GM21619 (cell line): ENCODE measurements at regions not wholly inside any gene's neighbourhood (a gene's known extent, or its start where the extent isn't known, plus 50 kb on each side); places are given as distances from the start of the nearest gene placed in this dataset.
"Not testable (repeated sequence)": the region's sequence is repeated elsewhere in the genome, so short reads cannot be mapped to it uniquely, and the experiment has no call there.

Experiments
- ATAC-seq: cut with Tn5 transposase; IDR thresholded peaks from one replicate; pipeline ENCODE4 v1.9.1; 2021; ENCODE audit not compliant: unreplicated experiment

- no peak for ATAC-seq
Measured at GRCh38 chr6:8361259-8361658, 74.1 kb downstream of the SLC35B3 start.

DNA sequence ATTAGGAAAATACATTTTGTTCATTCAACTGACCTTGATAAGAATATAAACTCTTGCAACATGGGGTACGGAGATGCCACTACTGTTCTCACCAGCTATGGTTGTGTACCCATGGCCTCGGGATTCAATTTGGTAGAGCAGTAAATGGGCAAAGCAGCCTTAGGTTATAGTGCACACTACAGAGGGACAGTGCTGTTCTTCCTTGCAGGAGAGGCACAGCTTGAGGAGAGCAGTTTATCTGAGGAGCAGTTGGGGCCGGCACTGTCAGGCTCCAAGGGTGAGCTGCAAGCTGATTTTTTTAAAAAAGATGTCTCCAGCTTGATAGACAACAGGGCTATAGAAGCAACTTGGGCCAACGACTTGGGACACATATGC is 82.4 kb downstream of the SLC35B3 start:
- ATAC-seq = no peak

DNA sequence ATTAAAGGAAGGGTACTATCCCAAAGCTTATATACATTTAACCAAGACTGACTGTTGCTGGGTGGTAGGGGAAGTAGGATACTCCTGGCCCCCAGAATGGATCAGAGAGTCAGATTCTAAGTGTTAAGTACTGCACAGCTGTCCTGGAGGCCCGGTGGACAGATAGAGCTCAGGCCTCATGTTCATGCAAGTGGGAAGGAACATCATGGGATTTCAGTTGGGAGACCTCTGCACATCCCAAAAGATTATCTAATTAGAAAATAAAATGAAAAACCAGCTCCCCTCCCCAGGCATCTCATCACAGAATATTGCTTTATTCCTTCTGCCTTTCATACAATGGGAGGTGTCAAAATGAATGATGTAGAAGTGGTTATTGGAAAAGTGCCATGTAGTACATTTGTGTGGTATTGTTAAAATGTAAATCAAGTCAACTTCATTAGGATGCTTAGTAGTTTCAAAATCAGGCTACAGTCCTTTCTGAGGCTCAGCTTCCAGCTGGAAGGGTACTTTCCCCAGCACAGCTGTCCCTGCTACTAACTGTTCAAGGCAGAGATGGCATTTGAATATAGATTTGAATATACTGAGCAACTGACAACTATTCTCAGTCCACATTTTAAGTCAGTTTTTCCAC is 82.9 kb downstream of the SLC35B3 start:
- ATAC-seq = no peak

DNA sequence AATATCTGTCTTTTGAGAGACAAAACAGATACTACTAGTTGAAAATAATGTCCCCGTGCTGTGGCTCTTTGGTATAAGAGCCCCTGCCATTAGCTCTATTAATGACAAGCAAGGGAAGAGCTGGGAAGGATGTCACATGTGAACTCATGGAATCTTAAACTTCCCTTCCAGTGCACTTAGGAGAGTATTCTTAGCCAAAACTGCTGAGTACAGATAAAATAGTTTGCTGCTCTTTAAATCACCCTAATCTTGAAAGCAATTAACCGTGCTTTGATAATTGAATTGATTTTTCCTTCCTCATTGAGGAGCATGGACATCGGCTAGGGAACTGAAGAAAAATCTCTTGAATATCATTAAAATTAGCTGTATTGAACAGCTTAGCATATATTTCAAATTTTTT is 91.7 kb downstream of the SLC35B3 start:
- no peak for ATAC-seq

GRCh38 chr6:8342241-8342819 is 93.0 kb downstream of the SLC35B3 start:
- no peak for ATAC-seq

DNA sequence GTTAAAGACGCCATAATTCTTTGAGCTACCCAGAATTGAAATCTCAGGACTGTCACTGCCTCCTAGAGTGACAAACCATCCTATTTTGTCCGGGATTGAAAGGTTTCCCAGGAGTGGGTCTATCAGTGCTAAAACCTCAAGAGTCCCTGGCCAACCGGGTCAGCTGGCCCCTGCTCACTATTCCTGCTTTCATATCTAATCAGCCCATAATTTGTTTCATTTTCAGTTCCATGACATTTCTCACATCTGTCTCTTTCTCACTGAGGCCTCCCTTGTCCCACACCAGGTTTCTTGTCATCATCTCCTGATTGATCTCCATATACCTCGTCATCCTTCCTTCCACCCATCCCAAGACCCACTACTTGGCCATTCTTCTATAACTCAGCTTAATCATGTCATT is 98.2 kb downstream of the SLC35B3 start:
- peak; percentile 61 for ATAC-seq

- ATAC-seq = peak; percentile 22
Measured at GRCh38 chr6:8336406-8337057, 98.8 kb downstream of the SLC35B3 start.

DNA sequence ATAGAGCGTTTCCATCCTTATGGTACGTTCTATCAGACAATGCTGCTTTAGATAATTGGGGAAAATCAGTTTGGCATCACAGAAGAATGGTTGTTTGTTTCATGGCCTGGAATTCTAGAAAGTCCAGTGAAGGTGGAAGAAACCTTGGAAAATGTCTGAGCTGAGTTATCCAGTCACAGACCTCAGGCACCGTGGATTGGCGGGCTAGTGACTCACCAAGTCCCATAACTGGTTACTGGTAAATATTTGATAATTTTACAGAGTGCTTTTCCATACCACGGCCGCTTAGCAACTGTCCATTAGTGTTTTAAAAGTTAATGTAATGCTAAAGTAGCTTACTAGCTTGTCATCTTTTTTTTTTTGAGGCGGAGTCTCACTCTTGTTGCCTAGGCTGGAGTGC is 99.4 kb downstream of the SLC35B3 start:
- no peak for ATAC-seq

GRCh38 chr6:8335381-8335780 is 100.0 kb downstream of the SLC35B3 start:
- no peak for ATAC-seq

DNA sequence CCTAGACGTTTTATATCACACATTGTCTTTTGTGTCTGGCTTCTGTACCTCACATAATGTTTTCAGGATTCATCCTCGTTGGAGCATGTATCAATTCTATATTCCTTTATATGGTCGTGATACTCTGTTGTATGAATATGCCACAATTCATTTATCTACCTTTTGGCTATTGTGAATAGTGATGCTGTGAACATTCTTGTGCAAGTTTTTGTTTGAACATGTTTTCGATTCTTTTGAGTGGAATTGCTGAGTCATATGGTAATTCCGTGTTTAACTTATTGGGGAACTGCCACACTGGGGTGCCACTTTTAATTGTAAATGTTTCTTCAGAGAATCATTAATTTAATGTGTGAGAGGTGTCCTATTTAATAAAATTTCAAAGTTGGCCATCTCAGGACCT is 101.2 kb downstream of the SLC35B3 start:
- ATAC-seq = no peak

DNA sequence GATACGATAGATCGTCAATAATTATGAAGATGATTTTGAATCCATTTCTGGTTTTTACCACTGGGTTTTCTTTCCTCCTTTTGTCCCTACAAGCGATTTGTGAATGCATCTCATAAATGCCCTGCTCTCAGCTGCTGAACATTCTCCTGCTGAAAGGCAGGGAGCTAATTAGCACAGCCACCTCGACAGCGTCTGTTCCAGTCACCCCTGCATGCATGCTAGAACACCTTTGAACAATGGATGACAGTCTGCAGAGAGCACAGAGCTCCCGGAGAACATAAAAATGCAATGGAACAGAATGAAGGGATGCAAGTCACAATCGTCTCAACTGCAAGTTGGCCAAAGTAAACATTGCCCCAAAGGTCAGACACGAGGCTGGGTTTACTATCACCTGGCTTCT is 105.8 kb downstream of the SLC35B3 start:
- no peak for ATAC-seq

- ATAC-seq = no peak
Measured at GRCh38 chr6:8325743-8326142, 109.6 kb downstream of the SLC35B3 start.

GRCh38 chr6:8322659-8323058 is 112.7 kb downstream of the SLC35B3 start:
- ATAC-seq = no peak

DNA sequence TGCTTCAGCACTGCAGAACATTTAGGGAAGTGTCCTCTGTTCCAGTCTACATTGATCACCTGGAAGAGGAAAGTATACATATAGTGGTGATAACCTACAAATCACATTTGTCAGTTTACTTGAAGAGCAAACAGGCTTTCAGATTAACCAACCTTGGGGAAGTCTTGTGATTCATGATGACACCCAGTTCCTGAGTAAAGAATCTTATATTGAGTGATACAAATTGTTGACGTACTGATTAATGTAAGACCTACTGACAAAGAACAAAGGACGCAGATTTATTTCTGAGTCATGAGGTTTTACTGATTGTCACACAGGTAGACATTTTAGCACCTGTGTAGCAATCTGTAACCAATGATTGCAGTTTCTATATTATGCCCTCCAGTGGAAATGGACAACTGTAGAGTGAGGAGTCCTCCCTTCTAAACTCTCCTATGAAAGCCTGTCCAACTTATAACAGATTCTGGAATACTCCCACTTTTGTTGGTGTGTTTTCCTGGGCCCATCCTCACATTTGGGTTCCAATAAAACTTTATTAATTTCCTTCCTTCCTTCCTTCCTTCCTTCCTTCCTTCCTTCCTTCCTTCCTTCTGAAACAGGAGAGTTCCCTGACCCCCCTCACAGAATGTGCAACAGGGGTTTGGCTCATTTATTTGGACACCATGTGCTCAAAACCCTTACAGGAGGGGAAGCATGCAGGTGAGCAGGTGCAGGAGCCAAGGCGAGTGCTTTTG is 113.5 kb downstream of the SLC35B3 start:
- no peak for ATAC-seq

DNA sequence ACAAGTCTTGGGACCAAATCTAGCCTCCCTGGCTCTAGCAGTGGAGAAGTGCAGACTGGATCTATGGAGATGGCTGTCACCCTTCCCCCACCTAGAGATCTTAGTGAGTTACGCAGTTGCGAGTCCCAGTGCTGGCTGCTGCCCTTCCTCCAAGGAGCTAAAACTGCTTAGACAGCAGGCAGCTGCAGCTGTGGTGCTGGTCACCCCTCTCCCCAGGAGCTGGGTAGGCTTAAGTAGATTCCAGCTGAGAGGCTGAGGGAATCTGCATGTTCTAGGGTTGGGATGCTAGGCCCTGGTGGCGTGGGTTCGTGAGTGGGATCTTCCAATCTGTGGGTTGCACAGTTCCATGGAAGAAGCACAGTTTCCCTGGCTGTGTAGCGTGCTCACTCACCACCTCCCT is 120.2 kb downstream of the SLC35B3 start:
- ATAC-seq = no peak

DNA sequence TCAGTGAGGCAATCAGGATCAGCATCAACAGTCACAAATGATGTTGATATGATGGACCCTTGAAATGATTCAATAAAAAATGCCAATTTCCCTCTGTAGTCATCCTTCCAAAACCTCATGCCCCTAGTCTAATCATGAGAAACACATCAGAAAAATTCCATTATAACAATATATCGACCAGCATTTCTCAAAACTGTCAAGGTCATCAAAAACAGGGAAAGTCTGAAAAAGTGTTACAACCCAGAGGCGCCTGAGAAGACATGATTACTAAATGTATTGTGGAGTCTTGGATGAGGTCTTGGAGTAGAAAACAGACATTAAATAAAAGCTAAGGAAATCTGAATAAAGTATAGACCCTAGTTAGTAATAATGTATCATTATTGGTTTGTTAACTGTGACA is 133.8 kb downstream of the SLC35B3 start:
- ATAC-seq = no peak

DNA sequence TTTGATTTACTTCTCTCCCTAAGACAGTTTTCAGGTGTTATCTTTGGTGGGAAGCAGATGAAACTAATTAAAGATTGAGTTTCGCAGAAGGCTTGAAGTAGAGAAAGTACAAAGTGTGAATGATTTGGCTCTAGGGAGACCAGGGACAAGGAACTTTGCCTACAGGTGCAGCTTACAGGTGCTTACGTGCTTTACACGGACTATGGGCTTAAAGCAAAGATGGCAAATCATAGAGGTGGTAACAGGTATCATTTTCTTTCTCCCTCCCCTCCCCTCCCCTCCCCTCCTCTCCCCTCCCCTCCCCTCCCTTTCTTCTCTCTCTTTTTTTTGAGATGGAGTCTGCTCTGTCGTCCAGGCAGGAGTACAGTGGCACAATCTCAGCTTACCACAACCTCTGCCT is 136.3 kb downstream of the SLC35B3 start:
- no peak for ATAC-seq

DNA sequence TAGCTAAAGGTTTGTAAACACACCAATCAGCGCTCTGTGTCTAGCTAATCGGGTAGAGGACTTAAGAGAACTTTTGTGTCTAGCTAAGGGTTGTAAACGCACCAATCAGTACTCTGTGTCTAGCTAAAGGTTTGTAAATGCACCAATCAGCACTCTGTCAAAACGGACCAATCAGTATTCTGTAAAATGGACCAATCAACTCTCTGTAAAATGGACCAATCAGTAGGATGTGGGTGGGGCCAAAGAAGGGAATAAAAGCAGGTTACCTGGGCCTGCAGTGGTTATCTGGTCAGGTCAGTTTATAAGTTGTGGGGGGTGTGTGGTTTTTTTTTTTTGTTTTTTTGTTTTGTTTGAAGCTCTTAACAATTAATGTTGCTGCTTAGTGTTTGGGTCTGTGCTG is 152.4 kb downstream of the SLC35B3 start:
- not testable (repeated sequence) for ATAC-seq

- no peak for ATAC-seq
Measured at GRCh38 chr6:8282380-8282779, 153.0 kb downstream of the SLC35B3 start.

DNA sequence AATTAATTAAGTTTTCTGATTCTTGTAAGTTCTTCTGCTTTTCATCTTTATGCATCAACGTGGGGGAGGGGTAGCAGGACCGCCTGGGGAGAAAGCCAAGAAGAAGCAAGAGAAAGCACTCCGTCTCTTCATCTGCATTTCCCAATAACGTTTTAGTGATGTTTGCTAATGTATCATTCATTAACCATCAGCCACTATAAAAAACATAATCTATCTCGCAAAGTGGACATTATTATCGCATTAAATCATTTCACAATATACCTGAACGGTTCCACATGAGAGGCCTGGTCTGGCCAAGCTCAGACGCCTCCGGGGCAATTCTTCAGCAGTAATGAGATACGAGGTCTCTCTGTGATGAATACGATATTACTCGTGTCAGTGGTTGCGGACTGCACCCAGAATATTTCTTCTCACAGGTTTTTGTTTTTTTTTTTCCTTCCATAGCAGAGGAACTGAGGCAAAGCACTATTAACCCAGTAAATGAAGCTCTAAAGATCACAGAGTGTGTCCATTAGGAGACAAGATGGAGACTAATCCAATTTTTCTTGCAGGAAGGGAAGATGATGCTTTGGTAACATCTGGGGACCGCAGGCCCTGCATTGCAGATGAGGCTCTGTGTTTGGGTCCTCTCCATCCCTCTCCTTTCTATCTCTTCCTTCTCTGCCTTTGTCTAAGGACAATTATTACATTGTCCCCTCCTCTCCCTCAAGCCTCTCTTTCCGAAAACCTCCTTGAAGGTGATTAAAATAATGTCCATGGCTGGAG is 156.1 kb downstream of the SLC35B3 start:
- ATAC-seq = no peak

DNA sequence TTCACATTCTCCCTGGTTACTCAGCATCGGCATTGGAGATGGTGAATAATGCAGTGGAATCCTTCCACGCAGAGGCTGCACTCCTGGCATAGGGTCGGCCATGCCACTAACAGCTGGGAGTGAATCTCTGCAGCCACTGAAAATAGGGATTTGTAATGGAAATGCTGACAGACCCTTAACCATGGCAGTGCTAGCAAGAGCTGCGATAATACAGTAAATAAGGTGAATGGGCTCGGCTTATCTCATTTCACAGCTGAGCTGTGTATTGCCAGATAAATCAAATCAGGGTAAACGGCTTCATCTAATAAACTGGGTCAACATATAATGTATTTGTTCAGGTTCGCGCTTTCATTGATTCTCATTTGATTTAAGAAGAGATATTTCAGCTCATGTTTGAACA is 156.8 kb downstream of the SLC35B3 start:
- ATAC-seq = no peak
